ENCODE measurements at regions not wholly inside any gene's neighbourhood (a gene's known extent, or its start where the extent isn't known, plus 50 kb on each side); places are given as distances from the start of the nearest gene placed in this dataset.

- no peak for FAIRE-seq
Measured at GRCh38 chr11:116553482-116553881, 219.3 kb downstream of the BUD13 start.

- FAIRE-seq = no peak
Measured at GRCh38 chr11:116551576-116551975, 221.2 kb downstream of the BUD13 start.

GRCh38 chr11:116548256-116548655 lies 224.5 kb downstream of the BUD13 start:
- FAIRE-seq = no peak

GRCh38 chr11:116547571-116547970 lies 225.2 kb downstream of the BUD13 start:
- FAIRE-seq = no peak

GRCh38 chr11:116545912-116546311 lies 226.9 kb downstream of the BUD13 start:
- FAIRE-seq = no peak

- no peak for FAIRE-seq
Measured at GRCh38 chr11:116544721-116545120, 228.1 kb downstream of the BUD13 start.

- FAIRE-seq = no peak
Measured at GRCh38 chr11:116543911-116544475, 228.8 kb downstream of the BUD13 start.

GRCh38 chr11:116543099-116543498 lies 229.7 kb downstream of the BUD13 start:
- FAIRE-seq = no peak

- FAIRE-seq = no peak
Measured at GRCh38 chr11:116542406-116542805, 230.4 kb downstream of the BUD13 start.

GRCh38 chr11:116541460-116541859 lies 231.3 kb downstream of the BUD13 start:
- no peak for FAIRE-seq

- no peak for FAIRE-seq
Measured at GRCh38 chr11:116540645-116541304, 232.0 kb downstream of the BUD13 start.

- no peak for FAIRE-seq
Measured at GRCh38 chr11:116539836-116540418, 232.9 kb downstream of the BUD13 start.

- no peak for FAIRE-seq
Measured at GRCh38 chr11:116539211-116539610, 233.6 kb downstream of the BUD13 start.

GRCh38 chr11:116538677-116539076 lies 234.1 kb downstream of the BUD13 start:
- FAIRE-seq = no peak

- no peak for FAIRE-seq
Measured at GRCh38 chr11:116537709-116538108, 235.1 kb downstream of the BUD13 start.

GRCh38 chr11:116537121-116537520 lies 235.7 kb downstream of the BUD13 start:
- no peak for FAIRE-seq

GRCh38 chr11:116536416-116536815 lies 236.4 kb downstream of the BUD13 start:
- no peak for FAIRE-seq

GRCh38 chr11:116535994-116536393 lies 236.8 kb downstream of the BUD13 start:
- FAIRE-seq = no peak

- FAIRE-seq = no peak
Measured at GRCh38 chr11:116535120-116535519, 237.7 kb downstream of the BUD13 start.

- no peak for FAIRE-seq
Measured at GRCh38 chr11:116534270-116534975, 238.4 kb downstream of the BUD13 start.

GRCh38 chr11:116533186-116533825 lies 239.5 kb downstream of the BUD13 start:
- FAIRE-seq = no peak

GRCh38 chr11:116532066-116532465 lies 240.7 kb downstream of the BUD13 start:
- no peak for FAIRE-seq

GRCh38 chr11:116530705-116531104 lies 242.1 kb downstream of the BUD13 start:
- FAIRE-seq = no peak

Data from colon (tissue), 2 donors.